Activated CD4-positive, alpha-beta T cell treated with anti-CD3 and anti-CD28 coated beads, Interleukin-2, amount 10 ng/mL, durations not matched to agents 24 days and 14 days (primary cell): ENCODE measurements at regions not wholly inside any gene's neighbourhood (a gene's known extent, or its start where the extent isn't known, plus 50 kb on each side); places are given as distances from the start of the nearest gene placed in this dataset.

Experiments
- DNase-seq: peaks from one replicate; pipeline ENCODE4 v3.0.0; 2022
- H3K27ac Mint-ChIP-seq: one replicate; pipeline ENCODE4 v1.8.0; 2022; ENCODE audit warnings: mild to moderate bottlenecking, mixed read lengths
- H3K27me3 Mint-ChIP-seq: one replicate; pipeline ENCODE4 v1.8.0; 2022; ENCODE audit warnings: mixed read lengths
- H3K36me3 Mint-ChIP-seq: one replicate; pipeline ENCODE4 v1.8.0; 2022; ENCODE audit warnings: low read depth, mild to moderate bottlenecking, mixed read lengths
- H3K4me1 Mint-ChIP-seq: one replicate; pipeline ENCODE4 v1.8.0; 2021; ENCODE audit warnings: mixed read lengths
- H3K4me3 Mint-ChIP-seq: one replicate; pipeline ENCODE4 v1.8.0; 2022; ENCODE audit warnings: mild to moderate bottlenecking, moderate library complexity, mixed read lengths
- H3K9me3 Mint-ChIP-seq: one replicate; pipeline ENCODE4 v1.8.0; 2021; ENCODE audit warnings: mixed read lengths
- intact Hi-C: fragments of 100-400 bp; cut with micrococcal nuclease; formaldehyde crosslinking; loops from one replicate; pipeline ENCODE4 v1.15.1; 2023

DNA sequence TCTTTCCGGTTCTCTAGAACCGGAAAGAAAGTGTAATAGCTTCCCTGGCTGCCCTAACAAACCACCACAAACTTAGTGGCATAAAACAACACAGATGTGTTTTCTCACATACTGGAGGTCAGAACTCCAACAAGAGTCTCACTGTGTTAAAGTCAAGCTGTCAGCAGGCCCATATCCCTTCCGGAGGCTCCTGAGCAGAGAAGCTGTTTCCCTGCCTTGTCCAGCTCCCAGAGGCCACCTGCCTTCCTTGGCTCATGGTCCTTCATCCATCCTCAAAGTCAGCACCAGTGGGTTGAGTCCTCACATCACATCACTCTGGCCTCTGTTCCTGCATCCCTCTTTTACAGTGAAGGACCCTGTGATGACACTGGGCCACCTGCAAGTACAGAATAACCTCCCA, 49.8 kb upstream of the HMX1 start:
- Mint-ChIP-seq H3K36me3 (no peaks in the 10 kb centered on the region), H3K4me1 (no peaks in the 10 kb centered on the region), H3K27me3 (no peaks in the 10 kb centered on the region), H3K9me3 (peaks cover 7% of the 10 kb centered on the region), H3K4me3 (no peak overlapping the region), H3K27ac (no peak overlapping the region)
- peak; percentile 38 for DNase-seq
- intact Hi-C loops: no loop called here
